Smooth muscle cell (in vitro differentiated cells): ENCODE measurements at regions not wholly inside any gene's neighbourhood (a gene's known extent, or its start where the extent isn't known, plus 50 kb on each side); places are given as distances from the start of the nearest gene placed in this dataset.

Experiments
- DNase-seq: peaks from one replicate; lab custom pipeline; 2025; ENCODE audit not compliant: unreplicated experiment; lab: John Stamatoyannopoulos, UW
- H2AFZ ChIP-seq: fragments of 200-600 bp; sonication (generic); 2 replicates; pipeline ENCODE4 v1.6.0; 2016; ENCODE audit warnings: antibody characterized with exemption, low read depth, mild to moderate bottlenecking
- H3F3A ChIP-seq: fragments of 200-600 bp; sonication (generic); 2 replicates; pipeline ENCODE4 v1.6.0; 2017; ENCODE audit warnings: antibody characterized with exemption, low read depth
- H3K27ac ChIP-seq: fragments of 200-600 bp; sonication (generic); 2 replicates; pipeline ENCODE4 v1.5.1; 2016; ENCODE audit warnings: low read depth, mild to moderate bottlenecking
- H3K27me3 ChIP-seq: fragments of 200-600 bp; sonication (generic); 2 replicates; pipeline ENCODE4 v1.6.1; 2016; ENCODE audit warnings: low read depth, mild to moderate bottlenecking
- H3K36me3 ChIP-seq: fragments of 200-600 bp; sonication (generic); 2 replicates; pipeline ENCODE4 v1.5.1; 2016; ENCODE audit warnings: low read depth
- H3K4me1 ChIP-seq: fragments of 200-600 bp; sonication (generic); 2 replicates; pipeline ENCODE4 v1.5.1; 2016; ENCODE audit warnings: low read depth
- H3K4me2 ChIP-seq: fragments of 200-600 bp; sonication (generic); 2 replicates; pipeline ENCODE4 v1.6.0; 2016; ENCODE audit warnings: mild to moderate bottlenecking
- H3K4me3 ChIP-seq: fragments of 200-600 bp; sonication (generic); 2 replicates; pipeline ENCODE4 v1.5.1; 2016; ENCODE audit warnings: mild to moderate bottlenecking
- H3K79me2 ChIP-seq: fragments of 200-600 bp; sonication (generic); 2 replicates; pipeline ENCODE4 v1.6.0; 2016; ENCODE audit warnings: low read depth, mild to moderate bottlenecking
- H3K9ac ChIP-seq: fragments of 200-600 bp; sonication (generic); 2 replicates; pipeline ENCODE4 v1.6.0; 2016; ENCODE audit warnings: low read depth
- H3K9me3 ChIP-seq: fragments of 200-600 bp; sonication (generic); replicated peaks from 2 replicates; pipeline ENCODE4 v1.5.1; 2016; ENCODE audit warnings: low read depth
- H4K20me1 ChIP-seq: fragments of 200-600 bp; sonication (generic); 2 replicates; pipeline ENCODE4 v1.6.0; 2016; ENCODE audit warnings: low read depth
- CTCF ChIP-seq: fragments of 200-600 bp; sonication (generic); IDR thresholded peaks from 2 replicates; pipeline ENCODE4 v1.5.1; 2017; ENCODE audit warnings: borderline replicate concordance, mild to moderate bottlenecking, antibody characterized with exemption; ENCODE audit not compliant: insufficient read depth, poor library complexity, severe bottlenecking
- WGBS: methylation state at CpG from one replicate; pipeline ENCODE4 v1.1.7; 2016; ENCODE audit warnings: low lambda C conversion rate; 5-methylcytosine and 5-hydroxymethylcytosine counted together

DNA sequence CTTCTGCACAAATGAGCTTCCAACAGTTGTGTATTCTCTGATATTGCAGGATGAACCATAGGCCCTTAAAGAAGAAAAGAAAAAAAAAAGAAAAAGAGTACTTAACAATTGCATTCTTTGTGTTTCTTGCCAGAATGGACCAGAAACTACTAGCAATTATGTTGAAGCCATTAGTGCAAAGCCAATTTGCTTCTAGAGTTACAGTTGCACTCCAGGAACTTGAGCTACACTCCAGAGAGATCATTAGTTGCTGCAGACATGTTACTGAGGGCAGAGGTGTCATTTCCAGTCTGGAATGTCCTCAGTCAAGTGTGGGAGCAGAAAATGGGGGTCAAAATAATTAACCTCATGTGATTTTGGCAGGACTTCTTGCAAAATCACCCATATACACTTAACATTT is 85.6 kb upstream of the CCL2 start:
- no peaks in the 10 kb centered on the region for H3K36me3 ChIP-seq
- no peaks in the 10 kb centered on the region for H4K20me1 ChIP-seq
- no peak overlapping the region for H2AFZ ChIP-seq
- no peak overlapping the region for H3K4me3 ChIP-seq
- H3K9ac ChIP-seq: no peak overlapping the region
- no peaks in the 10 kb centered on the region for H3K4me1 ChIP-seq
- no peaks in the 10 kb centered on the region for H3K9me3 ChIP-seq
- H3K27ac ChIP-seq: no peak overlapping the region
- no peak for DNase-seq
- no peak overlapping the region for H3K4me2 ChIP-seq
- no peaks in the 10 kb centered on the region for H3F3A ChIP-seq
- no peak for TF ChIP-seq CTCF
- peaks cover 11% of the 10 kb centered on the region for H3K27me3 ChIP-seq
- no peaks in the 10 kb centered on the region for H3K79me2 ChIP-seq

- DNase-seq: no peak
- 71% methylated on average over 9 of the region's 9 CpGs for WGBS
- H4K20me1 ChIP-seq: no peaks in the 10 kb centered on the region
- H3K9me3 ChIP-seq: no peaks in the 10 kb centered on the region
- no peak overlapping the region for H3K4me3 ChIP-seq
- H3K4me2 ChIP-seq: no peak overlapping the region
- H3K4me1 ChIP-seq: no peaks in the 10 kb centered on the region
- no peak overlapping the region for H3K27ac ChIP-seq
- H2AFZ ChIP-seq: no peak overlapping the region
- H3F3A ChIP-seq: no peaks in the 10 kb centered on the region
- peak; percentile 94 for TF ChIP-seq CTCF
- peaks cover 3% of the 10 kb centered on the region for H3K27me3 ChIP-seq
- H3K36me3 ChIP-seq: no peaks in the 10 kb centered on the region
- no peaks in the 10 kb centered on the region for H3K79me2 ChIP-seq
- H3K9ac ChIP-seq: no peak overlapping the region
Measured at GRCh38 chr17:34171245-34171818, 83.8 kb upstream of the CCL2 start.

GRCh38 chr17:34172390-34172918 is 82.6 kb upstream of the CCL2 start:
- no peak for DNase-seq
- no peak for TF ChIP-seq CTCF
- Histone ChIP-seq H4K20me1 (no peaks in the 10 kb centered on the region), H3K4me3 (no peak overlapping the region), H3K27ac (no peak overlapping the region), H2AFZ (no peak overlapping the region), H3K27me3 (no peaks in the 10 kb centered on the region), H3K9me3 (no peaks in the 10 kb centered on the region), H3K79me2 (no peaks in the 10 kb centered on the region), H3K4me2 (no peak overlapping the region), H3K9ac (no peak overlapping the region), H3F3A (peaks cover 4% of the 10 kb centered on the region), H3K4me1 (no peaks in the 10 kb centered on the region), H3K36me3 (no peaks in the 10 kb centered on the region)

DNA sequence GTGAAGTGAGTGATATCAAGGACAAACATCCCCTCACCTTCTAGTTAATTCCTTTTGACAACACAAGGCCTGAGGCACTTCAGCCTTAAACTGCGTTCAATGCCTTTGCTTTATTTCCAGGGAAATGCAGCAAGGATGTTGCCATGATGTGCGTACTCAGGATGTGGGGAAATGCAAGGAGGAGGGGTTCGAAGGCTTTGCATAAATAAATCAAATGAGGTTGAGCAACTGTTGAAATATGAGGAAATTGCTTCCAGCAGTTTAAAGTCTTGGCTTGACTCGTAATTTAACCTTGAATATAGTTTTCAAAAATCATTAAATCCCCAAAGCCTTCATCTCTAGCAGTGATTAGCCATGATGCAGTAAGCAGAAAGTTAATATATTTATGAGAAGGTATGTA is 81.8 kb upstream of the CCL2 start:
- Histone ChIP-seq H3K4me3 (no peak overlapping the region), H3K4me2 (no peak overlapping the region), H3K36me3 (no peaks in the 10 kb centered on the region), H3K27me3 (no peaks in the 10 kb centered on the region), H3K27ac (no peak overlapping the region), H3K79me2 (no peaks in the 10 kb centered on the region), H3F3A (peaks cover 5% of the 10 kb centered on the region), H4K20me1 (no peaks in the 10 kb centered on the region), H3K9ac (no peak overlapping the region), H3K9me3 (no peaks in the 10 kb centered on the region), H2AFZ (no peak overlapping the region), H3K4me1 (peaks cover 2% of the 10 kb centered on the region)
- DNase-seq: no peak
- WGBS: 51% methylated on average over 4 of the region's 4 CpGs
- no peak for TF ChIP-seq CTCF
